Brain microvascular endothelial cell (primary cell): ENCODE measurements at regions not wholly inside any gene's neighbourhood (a gene's known extent, or its start where the extent isn't known, plus 50 kb on each side); places are given as distances from the start of the nearest gene placed in this dataset.
A peak's percentile ranks its signal among the peaks of the same experiment; 100 is the strongest.

Experiments used
- DNase-seq: peaks from one replicate; pipeline ENCODE4 v3.0.0-alpha.2; 2020
- H3K27ac ChIP-seq: fragments of 250-450 bp; sonication (Bioruptor Pico); 2 replicates; pipeline ENCODE4 v1.5.1; 2020; ENCODE audit warnings: mild to moderate bottlenecking, moderate library complexity
- H3K27me3 ChIP-seq: fragments of 250-450 bp; sonication (Bioruptor Pico); replicated peaks from 2 replicates; pipeline ENCODE4 v1.5.1; 2020; ENCODE audit warnings: mild to moderate bottlenecking
- H3K36me3 ChIP-seq: fragments of 250-450 bp; sonication (Bioruptor Pico); replicated peaks from 2 replicates; pipeline ENCODE4 v1.5.1; 2020; ENCODE audit warnings: mild to moderate bottlenecking
- H3K4me3 ChIP-seq: 2 replicates; pipeline ENCODE4 v1.5.1; 2011; ENCODE audit warnings: low read depth, mild to moderate bottlenecking, control low read depth, low read length, moderate library complexity
- in situ Hi-C: cut with HindIII; loops from 2 replicates; pipeline ENCODE4 v1.10.0; 2017; ENCODE audit warnings: low sequenced_read_pairs, low pct_ligation_motif_present
- TF ChIP-seq, protein P1 (sequence below): IDR thresholded peaks from 2 replicates; pipeline ENCODE4 v1.5.1; 2011; ENCODE audit warnings: low read depth, mild to moderate bottlenecking, moderate library complexity, low read length, control low read depth, inconsistent platforms; ENCODE audit errors: missing control alignments

- H3K4me3 ChIP-seq = no peak overlapping the region
- H3K36me3 ChIP-seq = no peaks in the 10 kb centered on the region
- no peak overlapping the region for H3K27ac ChIP-seq
- no peak for DNase-seq
- H3K27me3 ChIP-seq = no peaks in the 10 kb centered on the region
- TF ChIP-seq, protein P1, sequence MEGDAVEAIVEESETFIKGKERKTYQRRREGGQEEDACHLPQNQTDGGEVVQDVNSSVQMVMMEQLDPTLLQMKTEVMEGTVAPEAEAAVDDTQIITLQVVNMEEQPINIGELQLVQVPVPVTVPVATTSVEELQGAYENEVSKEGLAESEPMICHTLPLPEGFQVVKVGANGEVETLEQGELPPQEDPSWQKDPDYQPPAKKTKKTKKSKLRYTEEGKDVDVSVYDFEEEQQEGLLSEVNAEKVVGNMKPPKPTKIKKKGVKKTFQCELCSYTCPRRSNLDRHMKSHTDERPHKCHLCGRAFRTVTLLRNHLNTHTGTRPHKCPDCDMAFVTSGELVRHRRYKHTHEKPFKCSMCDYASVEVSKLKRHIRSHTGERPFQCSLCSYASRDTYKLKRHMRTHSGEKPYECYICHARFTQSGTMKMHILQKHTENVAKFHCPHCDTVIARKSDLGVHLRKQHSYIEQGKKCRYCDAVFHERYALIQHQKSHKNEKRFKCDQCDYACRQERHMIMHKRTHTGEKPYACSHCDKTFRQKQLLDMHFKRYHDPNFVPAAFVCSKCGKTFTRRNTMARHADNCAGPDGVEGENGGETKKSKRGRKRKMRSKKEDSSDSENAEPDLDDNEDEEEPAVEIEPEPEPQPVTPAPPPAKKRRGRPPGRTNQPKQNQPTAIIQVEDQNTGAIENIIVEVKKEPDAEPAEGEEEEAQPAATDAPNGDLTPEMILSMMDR = no peak
- in situ Hi-C loops = no loop called here
Measured at GRCh38 chr6:147003186-147003585, 201.0 kb upstream of the STXBP5 start.

GRCh38 chr6:147005499-147005898 lies 198.7 kb upstream of the STXBP5 start:
- no peak for DNase-seq
- H3K36me3 ChIP-seq = no peaks in the 10 kb centered on the region
- in situ Hi-C loops = no loop called here

DNA sequence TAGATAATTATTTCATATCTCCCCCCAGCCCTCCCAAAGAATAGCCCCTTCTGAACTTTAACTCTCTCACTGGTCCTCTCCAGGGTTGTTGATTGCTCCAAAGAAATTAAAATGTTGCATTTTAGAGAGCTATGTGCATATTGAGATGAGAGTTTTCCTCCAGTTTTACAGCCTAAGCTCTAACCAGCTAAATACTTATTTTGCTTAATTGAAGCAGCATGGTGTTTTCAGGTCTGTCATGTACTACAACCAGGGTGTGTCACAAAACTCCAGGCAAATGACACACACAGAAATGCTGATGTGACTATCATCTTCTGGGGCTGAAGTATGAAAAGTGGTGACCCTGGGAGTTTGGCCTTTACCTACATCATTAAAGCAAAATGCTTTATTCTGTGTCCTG lies 196.8 kb upstream of the STXBP5 start:
- H3K36me3 ChIP-seq = no peaks in the 10 kb centered on the region
- no peak overlapping the region for H3K4me3 ChIP-seq
- no peak overlapping the region for H3K27ac ChIP-seq
- DNase-seq = no peak
- in situ Hi-C loops = no loop called here
- TF ChIP-seq, protein P1 = no peak
- no peaks in the 10 kb centered on the region for H3K27me3 ChIP-seq

More at GRCh38 chr6:147005499-147005898, 198.7 kb upstream of the STXBP5 start:
- Histone ChIP-seq H3K4me3 (no peak overlapping the region), H3K27me3 (no peaks in the 10 kb centered on the region), H3K27ac (no peak overlapping the region)
- TF ChIP-seq, protein P1 = peak; percentile 26

GRCh38 chr6:147009358-147009757 lies 194.9 kb upstream of the STXBP5 start:
- Histone ChIP-seq H3K27ac (no peak overlapping the region), H3K4me3 (no peak overlapping the region), H3K27me3 (no peaks in the 10 kb centered on the region), H3K36me3 (no peaks in the 10 kb centered on the region)
- DNase-seq = no peak
- in situ Hi-C loops = no loop called here
- TF ChIP-seq, protein P1 = no peak

DNA sequence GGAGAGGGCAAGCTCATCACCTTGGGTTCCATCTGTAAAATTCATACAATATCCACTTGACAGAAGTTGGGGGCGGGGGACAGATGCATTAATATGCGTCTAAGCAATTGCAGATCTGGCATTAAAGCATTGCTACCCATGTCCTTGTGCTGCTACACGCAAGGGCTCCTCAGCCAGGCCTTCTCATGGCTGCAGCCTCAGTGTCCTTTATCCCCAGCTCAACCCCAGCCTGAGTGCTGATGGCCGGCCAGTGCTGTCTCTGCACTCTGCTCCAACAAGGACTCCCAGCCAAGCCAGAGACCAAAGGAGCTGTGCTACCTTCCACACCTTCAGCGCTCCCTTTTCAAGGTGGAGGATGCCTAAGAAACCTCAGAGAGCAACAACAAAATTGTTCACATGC lies 188.5 kb upstream of the STXBP5 start:
- Histone ChIP-seq H3K27me3 (no peaks in the 10 kb centered on the region), H3K4me3 (no peak overlapping the region), H3K27ac (no peak overlapping the region), H3K36me3 (no peaks in the 10 kb centered on the region)
- in situ Hi-C loops = no loop called here
- TF ChIP-seq, protein P1 = no peak
- no peak for DNase-seq

- in situ Hi-C loops = no loop called here
- no peak overlapping the region for H3K4me3 ChIP-seq
- H3K27ac ChIP-seq = no peak overlapping the region
- DNase-seq = no peak
- TF ChIP-seq, protein P1 = no peak
- H3K27me3 ChIP-seq = no peaks in the 10 kb centered on the region
- no peaks in the 10 kb centered on the region for H3K36me3 ChIP-seq
Measured at GRCh38 chr6:147016440-147016839, 187.8 kb upstream of the STXBP5 start.
